ENCODE measurements at regions not wholly inside any gene's neighbourhood (a gene's known extent, or its start where the extent isn't known, plus 50 kb on each side); places are given as distances from the start of the nearest gene placed in this dataset.

DNA sequence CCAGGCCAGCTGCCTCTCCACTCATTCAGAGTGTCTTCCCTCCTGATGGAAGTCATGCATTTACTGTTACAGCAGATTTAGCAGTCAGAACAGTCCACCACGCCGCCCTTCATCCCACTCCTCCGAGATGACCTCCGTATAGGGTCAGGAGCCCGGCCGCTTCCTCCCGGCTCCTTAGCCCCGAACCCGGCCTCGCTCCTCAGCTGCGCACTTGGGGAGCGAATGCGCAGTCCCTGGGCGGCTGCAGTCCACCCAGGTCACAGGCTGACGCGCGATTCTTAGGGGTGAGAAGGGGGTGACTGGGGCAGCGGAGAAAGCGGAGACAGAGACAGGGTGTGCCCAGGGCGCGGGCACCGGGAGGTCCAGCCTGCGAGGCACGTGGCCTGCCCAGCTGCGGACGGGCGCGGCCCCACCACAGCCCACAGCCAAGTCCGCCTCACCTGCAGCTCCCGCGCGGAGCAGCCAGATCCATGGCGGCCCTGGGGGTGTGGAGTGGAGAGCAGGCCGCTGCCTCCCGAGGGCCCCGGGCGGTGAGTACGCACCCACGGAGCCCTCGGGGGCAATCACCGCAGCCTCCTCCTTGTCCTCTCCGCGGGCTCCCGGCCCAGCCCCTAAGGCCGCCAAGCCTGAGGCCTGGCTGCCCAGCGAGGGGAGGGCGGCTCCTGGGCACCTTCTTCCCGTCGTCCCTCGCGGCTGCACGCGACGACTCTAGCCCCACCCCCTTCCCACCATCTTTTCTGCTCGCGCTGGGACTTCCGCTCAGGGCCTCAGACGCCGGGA is 286.6 kb downstream of the BRD1 start:
- no peak for DNase-seq

GRCh38 chr22:49540084-49540912 is 287.4 kb downstream of the BRD1 start:
- no peak for DNase-seq

- DNase-seq, result no peak
Measured at GRCh38 chr22:49538006-49538405, 289.7 kb downstream of the BRD1 start.

DNA sequence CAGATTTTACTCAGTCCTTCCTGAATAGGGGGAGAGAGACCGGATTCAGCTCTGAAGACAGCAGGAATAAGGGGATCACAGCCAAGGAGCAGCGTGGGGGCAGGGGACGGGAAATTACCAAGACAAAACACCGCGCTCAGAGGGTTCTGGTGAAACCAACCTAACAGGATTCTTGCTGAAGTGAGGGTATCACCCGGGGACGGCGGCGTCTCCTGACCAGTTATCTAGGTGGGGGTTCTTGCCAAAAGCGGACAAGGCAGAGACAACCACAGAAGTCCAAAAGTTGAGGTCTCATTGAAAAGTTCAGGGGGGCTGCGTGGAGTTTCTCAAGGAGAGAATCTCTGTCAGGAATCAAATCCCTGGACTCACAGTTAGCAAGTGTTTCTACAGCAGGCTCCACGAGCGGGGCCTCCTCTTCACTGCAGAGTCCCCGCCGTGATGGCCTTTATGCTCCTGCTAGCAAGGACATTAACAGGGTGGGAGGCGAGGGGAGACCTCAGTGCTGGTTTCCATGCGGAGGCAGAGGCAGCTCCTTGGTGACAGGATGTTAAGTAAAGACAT is 291.0 kb downstream of the BRD1 start:
- DNase-seq, result no peak

- no peak for DNase-seq
Measured at GRCh38 chr22:49535527-49536125, 292.0 kb downstream of the BRD1 start.

- no peak for DNase-seq
Measured at GRCh38 chr22:49535126-49535525, 292.5 kb downstream of the BRD1 start.

DNA sequence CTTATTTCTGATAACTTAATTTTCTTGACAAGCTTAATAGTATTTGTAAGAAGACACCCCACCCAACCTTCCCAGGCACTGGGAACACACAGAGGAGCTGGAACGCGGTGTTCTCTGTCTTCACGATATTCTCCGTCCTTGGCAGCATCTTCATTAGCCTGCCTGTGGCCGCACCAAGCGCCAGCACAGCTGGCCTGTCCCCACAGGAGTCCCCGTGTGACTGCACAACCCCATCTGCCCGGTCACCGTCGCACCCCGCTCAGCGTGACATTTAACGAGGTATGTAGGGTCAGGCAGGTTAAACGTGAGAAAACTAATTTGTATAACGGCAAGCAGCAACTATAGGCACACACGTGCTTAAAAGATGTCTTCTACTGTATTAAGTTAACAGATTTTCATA is 293.3 kb downstream of the BRD1 start:
- DNase-seq, result no peak

DNA sequence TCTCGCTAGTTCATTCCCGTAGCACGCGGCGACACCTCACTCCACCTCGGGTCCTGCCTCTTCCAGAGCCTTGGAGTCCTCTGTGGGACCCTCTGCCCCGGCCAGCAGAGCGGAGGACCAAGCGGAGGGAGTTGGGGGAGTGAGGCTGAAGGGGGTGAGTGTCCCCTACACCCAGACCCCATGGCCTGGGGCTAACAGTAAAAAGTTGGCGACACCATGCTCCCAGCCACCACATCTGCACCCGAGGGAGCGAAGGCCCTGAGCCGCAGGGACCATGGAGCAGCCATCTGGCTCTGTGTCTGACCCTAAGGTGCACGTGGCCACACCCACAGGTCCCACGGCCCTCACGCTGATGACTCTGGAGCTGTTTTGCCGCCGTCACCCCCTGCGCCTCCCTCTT is 293.8 kb downstream of the BRD1 start:
- no peak for DNase-seq

DNA sequence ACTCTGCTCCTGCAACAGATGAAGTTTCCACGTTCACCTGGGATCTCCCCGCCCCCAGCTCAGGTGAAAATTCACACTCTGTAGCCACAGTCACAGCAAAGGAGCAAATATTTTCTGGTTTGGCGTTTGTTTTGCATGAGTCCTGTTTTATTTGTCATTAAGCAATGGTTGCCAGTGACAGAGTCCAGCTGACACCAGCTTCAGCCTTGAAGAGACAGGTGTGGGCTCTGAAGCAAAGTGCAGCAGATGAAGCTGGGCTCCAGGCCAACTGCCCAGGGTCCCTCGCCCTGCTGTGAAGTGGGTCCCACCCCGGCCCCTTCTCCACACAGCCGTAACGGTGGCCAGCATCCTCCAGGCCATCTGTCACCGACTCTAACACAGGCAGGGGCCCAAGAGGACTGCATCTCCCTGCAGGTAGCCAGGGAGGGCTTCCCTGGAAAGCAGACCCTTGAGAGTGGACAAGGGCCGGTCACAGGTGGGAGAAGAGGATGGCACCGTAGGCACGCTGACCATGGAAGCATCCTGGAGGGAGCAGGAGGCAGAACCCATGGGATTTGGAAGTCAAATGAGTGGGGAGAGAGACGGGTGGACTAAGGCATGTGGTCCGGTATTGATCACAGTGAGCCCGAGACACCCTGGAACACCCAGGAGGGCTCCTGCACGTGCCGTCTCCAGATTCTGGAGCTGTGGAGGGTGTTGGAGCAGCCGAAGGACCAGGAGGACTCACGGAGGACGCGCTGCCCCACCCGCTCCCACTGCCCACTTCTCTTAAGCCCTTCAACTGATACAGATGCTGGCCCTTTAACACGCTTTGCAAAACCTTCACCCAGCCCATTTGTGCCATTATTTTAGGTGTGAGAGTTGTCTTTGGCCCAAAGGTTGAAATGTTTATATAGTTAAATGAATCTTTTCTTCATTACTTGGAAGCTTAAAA is 294.5 kb downstream of the BRD1 start:
- DNase-seq, result no peak

DNA sequence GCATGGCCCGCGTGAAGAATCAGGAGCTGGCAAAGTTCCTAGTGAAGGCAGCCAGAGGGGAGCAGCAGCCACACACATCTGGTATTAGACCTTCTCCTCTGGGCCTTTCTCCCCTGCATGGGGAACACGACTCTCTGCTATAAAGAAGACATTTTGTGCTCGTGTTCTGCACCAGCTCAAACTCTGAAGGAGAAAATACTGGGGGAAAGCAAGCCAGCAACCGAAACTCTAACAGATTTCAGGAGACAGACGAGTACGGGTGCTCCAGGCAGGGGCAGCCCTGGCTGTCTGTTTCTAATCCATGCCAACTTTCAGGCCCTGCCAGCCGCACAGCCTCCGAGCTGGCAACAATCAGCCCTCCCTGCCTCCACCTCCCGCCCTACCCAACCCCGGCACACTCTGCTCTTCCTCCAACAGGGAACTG is 296.3 kb downstream of the BRD1 start:
- DNase-seq, result no peak

DNA sequence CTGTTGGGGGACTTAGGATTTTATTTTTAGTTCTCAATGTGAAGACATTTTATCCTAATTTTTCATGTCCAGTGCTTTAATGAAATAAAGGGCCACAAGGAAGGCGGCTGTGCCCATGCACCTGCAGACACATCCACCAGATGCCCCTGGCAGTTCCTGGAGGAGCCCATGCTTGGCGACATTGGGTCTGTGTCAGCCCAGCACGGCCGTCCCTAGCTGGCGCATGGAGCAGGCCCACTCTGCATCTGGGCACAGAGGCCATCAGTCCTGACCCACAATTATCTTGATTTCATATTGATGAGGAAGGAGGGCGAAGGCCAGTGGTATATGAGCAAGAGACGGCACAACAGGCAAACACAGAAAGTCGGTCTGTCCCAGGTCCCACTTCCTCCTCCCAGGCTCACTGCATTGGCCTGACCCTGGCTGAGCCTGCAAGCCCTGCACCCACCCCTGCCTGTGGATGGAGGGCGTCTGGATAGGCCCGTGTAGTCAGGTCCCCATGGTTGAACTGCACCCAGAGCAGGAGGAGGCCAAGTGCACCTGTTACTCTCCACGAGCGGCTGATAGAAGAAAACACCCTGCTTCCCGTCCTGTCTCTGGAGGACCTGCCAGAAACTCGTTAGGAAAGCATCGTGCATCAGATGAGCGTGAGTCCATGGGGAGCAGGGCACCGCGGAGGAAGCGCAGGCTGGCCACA is 296.9 kb downstream of the BRD1 start:
- no peak for DNase-seq

- DNase-seq, result no peak
Measured at GRCh38 chr22:49528420-49528720, 299.3 kb downstream of the BRD1 start.

- DNase-seq, result no peak
Measured at GRCh38 chr22:49527611-49528419, 299.9 kb downstream of the BRD1 start.

DNA sequence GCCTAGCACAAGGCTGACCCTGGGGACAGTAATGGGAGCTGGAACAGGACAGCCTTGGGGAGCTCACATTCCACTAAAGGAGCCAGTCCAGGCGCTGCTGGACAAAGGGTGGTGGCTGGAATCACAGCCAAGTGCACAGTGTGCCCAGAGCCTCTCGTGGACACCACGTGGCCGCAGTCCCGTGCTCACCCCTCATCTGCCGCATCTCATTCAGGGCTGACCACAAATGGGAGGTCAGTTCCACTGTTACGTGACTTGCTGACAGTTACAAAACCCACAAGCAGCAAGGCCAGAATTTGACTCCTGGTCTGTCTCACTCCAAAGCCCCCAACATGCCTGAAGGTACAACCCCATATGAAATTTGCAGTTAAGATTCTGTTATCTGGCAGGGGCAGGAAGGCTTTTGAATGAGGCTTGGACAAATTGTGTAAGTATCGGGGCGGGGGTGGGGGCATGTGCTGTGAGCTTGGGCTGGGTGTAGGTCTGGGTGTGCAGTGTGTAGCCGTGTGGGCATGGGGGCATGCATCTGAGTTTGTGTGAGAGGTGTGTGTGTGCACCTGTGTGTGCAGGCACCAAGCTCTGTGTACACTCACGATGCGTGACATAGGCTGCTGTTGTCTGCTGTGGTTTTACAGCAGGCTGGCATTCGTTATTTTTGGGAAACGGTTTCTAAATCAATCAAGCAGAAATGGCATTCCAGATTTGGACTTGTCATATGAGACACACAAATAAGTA is 301.7 kb downstream of the BRD1 start:
- no peak for DNase-seq

- no peak for DNase-seq
Measured at GRCh38 chr22:49525360-49525759, 302.3 kb downstream of the BRD1 start.

DNA sequence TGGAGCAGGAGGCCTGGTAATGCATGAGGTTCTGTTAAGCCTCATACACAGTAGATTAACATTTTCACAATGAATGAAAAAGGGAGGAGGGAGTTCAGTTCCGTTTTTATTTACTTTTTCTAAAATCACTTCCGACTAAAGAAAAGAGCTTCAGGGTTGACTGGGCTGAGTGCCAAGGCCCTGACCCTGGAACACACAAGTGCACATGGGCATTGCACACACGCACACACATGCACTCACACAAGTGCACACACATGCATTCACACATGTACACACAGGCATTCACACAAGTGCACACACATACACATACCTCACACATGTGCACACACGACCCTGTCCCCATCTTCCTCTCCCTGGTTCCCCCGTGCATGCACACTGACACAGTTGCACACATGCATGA is 303.3 kb downstream of the BRD1 start:
- DNase-seq, result no peak

GRCh38 chr22:49523374-49524008 is 304.2 kb downstream of the BRD1 start:
- DNase-seq, result no peak

DNA sequence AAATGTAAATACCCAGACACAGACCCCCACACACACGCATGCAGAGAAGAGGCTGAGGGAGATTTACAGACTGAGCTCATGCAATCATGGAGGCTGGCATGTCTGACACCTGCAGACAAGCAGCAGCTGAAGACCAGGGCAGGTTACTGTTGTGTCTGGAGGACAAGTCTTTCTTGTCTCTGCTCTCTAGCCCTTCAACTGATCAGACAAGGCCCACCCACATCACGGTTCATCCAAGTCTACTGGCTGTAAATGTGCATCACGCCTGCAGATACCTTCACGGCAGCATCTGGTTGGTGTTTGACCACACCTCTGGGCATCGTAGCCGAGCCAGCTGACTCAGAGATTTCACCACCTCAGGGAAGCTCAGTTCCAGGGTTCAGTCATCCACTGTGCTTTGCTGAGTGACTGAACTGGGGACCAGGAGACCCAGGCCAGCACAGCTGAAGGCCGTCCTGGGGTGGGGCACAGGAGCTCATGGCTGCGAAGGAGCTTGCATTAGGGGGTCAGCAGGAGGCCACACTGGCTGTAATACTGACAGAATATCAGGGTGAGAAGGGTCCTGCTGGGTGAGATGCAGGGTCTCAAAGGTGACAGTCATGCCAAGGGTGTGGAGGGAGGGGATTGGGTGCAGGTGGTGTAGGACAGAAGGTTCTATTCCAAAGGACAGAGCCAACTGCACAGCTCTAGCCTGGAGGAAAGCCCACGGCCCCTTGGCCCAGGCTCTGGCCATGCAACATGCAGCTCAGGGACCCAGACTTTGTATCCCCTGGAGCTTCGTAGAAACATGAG is 304.9 kb downstream of the BRD1 start:
- no peak for DNase-seq

GRCh38 chr22:49521787-49522224 is 305.9 kb downstream of the BRD1 start:
- no peak for DNase-seq
